ENCODE measurements at regions not wholly inside any gene's neighbourhood (a gene's known extent, or its start where the extent isn't known, plus 50 kb on each side); places are given as distances from the start of the nearest gene placed in this dataset.

- WGBS: 92% methylated on average over 1 of the region's 1 CpG
- Histone ChIP-seq H3K27me3 (ENCODE audit: control insufficient read depth in 4 of 4, insufficient read depth in 4 of 4, low read length in 3 of 4) (no peaks in the 10 kb centered on the region), H3K4me1 (ENCODE audit: control insufficient read depth in 4 of 4, insufficient read depth in 4 of 4, low read length in 3 of 4) (no peaks in the 10 kb centered on the region), H3K36me3 (ENCODE audit: control insufficient read depth in 4 of 4, insufficient read depth in 3 of 4, low read depth in 1 of 4, low read length in 3 of 4) (no peaks in the 10 kb centered on the region), H3K4me3 (ENCODE audit: low read depth in 1 of 3, low read length in 3 of 3) (no peak overlapping the region), H3K27ac (ENCODE audit: low read depth in 1 of 2, low read length in 2 of 2) (no peak overlapping the region), H3K9ac (ENCODE audit: low read depth in 1 of 2, low read length in 2 of 2) (no peak overlapping the region), H3K9me3 (ENCODE audit: control insufficient read depth in 4 of 4, low read length in 3 of 4) (no peaks in the 10 kb centered on the region)
- TF ChIP-seq ATF3 (IDR thresholded peaks at IDR 0.05) (no peak), JUND (IDR thresholded peaks at IDR 0.05) (no peak), HNF4G (IDR thresholded peaks at IDR 0.05) (no peak), YY1 (IDR thresholded peaks at IDR 0.05) (no peak), MAX (IDR thresholded peaks at IDR 0.05) (no peak), ZBTB33 (IDR thresholded peaks at IDR 0.05) (no peak), CTCF (IDR thresholded peaks at IDR 0.05; ENCODE audit: low read depth, low read length, missing input control) (no peak), FOXA1 (IDR thresholded peaks at IDR 0.05) (no peak), NR2F2 (IDR thresholded peaks at IDR 0.05) (no peak), REST (IDR thresholded peaks at IDR 0.05) (no peak), HNF4A (conservative IDR thresholded peaks at IDR 0.05) (no peak), RAD21 (IDR thresholded peaks at IDR 0.05) (no peak), TAF1 (conservative IDR thresholded peaks at IDR 0.05) (no peak), GABPA (IDR thresholded peaks at IDR 0.05 in 1 of 2, conservative IDR thresholded peaks at IDR 0.05 in 1 of 2) (no peak)
- no peak for DNase-seq (ENCODE audit: low spot score)
Measured at GRCh38 chr12:19953734-19954133, 414.6 kb upstream of the PDE3A start.

GRCh38 chr12:19954163-19954562, 414.2 kb upstream of the PDE3A start:
- TF ChIP-seq GABPA (IDR thresholded peaks at IDR 0.05 in 1 of 2, conservative IDR thresholded peaks at IDR 0.05 in 1 of 2): no peak
- no peak for TF ChIP-seq TAF1 (conservative IDR thresholded peaks at IDR 0.05)
- no peak for TF ChIP-seq HNF4G (IDR thresholded peaks at IDR 0.05)
- no peak for TF ChIP-seq FOXA2 (IDR thresholded peaks at IDR 0.05)
- Histone ChIP-seq H3K27ac (ENCODE audit: low read depth in 1 of 2, low read length in 2 of 2) (no peak overlapping the region), H3K4me1 (ENCODE audit: control insufficient read depth in 4 of 4, insufficient read depth in 4 of 4, low read length in 3 of 4) (no peaks in the 10 kb centered on the region), H3K36me3 (ENCODE audit: control insufficient read depth in 4 of 4, insufficient read depth in 3 of 4, low read depth in 1 of 4, low read length in 3 of 4) (no peaks in the 10 kb centered on the region), H3K4me3 (ENCODE audit: low read depth in 1 of 3, low read length in 3 of 3) (no peak overlapping the region), H3K9me3 (ENCODE audit: control insufficient read depth in 4 of 4, low read length in 3 of 4) (no peaks in the 10 kb centered on the region), H3K9ac (ENCODE audit: low read depth in 1 of 2, low read length in 2 of 2) (no peak overlapping the region), H3K27me3 (ENCODE audit: control insufficient read depth in 4 of 4, insufficient read depth in 4 of 4, low read length in 3 of 4) (no peaks in the 10 kb centered on the region)
- no peak for DNase-seq (ENCODE audit: low spot score)
- 93% methylated on average over 4 of the region's 4 CpGs for WGBS
